ENCODE measurements at regions not wholly inside any gene's neighbourhood (a gene's known extent, or its start where the extent isn't known, plus 50 kb on each side); places are given as distances from the start of the nearest gene placed in this dataset.

DNA sequence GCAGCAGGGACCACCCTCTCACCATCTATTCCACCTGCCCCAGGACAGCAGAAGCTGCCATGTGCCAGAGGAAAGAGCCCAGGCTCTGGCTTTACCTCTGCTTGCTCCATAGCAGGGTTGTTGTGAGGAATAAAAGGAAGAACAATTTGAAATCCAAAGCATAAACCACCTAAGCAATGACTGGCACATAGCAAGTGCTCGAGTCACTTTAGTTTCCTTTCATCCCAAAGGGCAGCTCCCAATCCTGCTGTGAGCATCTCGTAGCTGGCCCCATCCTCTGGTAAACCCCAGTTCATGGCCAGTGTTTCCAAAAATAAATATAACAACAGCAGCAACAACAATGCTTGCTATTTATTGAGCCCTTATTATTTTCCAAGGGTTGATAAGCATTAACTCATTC is 923.5 kb downstream of the EPHA4 start:
- Histone ChIP-seq H3K4me1 (replicated peaks in 1 of 2) (peaks cover 0 to 6% of the 10 kb centered on the region in 2 donors), H3K4me3 (no peak overlapping the region), H3K27ac (no peak overlapping the region)
- in situ Hi-C loops (cut with MboI; ENCODE audit: low pct_unique_long_range_greater_than_20kb in 2 of 9, low sequenced_read_pairs in 9 of 9, unreplicated experiment in 9 of 9): no loop called here
- WGBS, 10 experiments: 0 to 100% (median 60%) methylated on average over 1 to 2 of the region's 2 CpGs; no CpG with 5 or more reads in 3 of the 10 experiments
- ATAC-seq (replicated peaks in 6 of 8): no peak

DNA sequence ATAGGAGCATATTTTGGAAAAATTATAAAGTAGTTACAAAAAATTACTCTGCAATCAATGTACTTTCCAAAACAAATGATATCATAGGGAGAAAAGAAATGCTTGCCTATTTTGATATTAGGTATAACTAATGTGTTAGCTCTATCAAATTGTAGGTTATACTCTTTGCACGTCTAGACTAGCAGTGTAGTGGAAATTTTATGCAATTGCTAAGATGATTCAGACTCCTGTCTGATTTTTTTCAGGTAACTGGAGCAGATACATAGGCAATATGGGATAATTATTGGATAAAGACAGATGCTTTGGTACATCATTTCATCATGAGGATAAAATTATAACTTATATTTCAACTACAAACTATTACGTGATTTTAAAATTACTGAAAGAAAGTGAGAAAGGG is 918.3 kb downstream of the EPHA4 start:
- WGBS, 10 experiments: 57 to 100% (median 79%) methylated on average over 1 to 2 of the region's 2 CpGs; no CpG with 5 or more reads in 1 of the 10 experiments
- ATAC-seq (replicated peaks in 6 of 8): no peak
- H3K4me3 ChIP-seq: no peak overlapping the region
- in situ Hi-C loops (cut with MboI; ENCODE audit: low pct_unique_long_range_greater_than_20kb in 2 of 9, low sequenced_read_pairs in 9 of 9, unreplicated experiment in 9 of 9): no loop called here
- H3K4me1 ChIP-seq (replicated peaks in 1 of 2): peaks cover 0 to 6% of the 10 kb centered on the region in 2 donors
- H3K27ac ChIP-seq: no peak overlapping the region

DNA sequence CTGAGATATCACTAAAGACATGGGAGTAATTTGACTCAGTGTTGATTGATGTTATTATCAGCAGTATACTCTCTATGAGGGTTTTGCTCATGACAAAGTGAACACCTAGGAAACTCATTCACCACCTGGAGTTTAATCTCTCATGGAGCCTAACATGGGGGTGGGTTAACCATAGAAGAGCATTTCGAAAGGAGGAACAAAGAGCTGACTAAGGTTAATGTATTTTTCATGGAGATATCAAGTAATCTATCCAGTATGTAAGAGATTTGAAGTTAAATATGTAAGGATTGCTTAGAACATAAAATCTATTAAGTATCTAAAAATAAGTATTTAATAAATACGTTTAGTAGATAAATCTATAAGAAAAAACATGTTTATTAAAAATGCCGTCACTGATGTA is 917.8 kb downstream of the EPHA4 start:
- in situ Hi-C loops (cut with MboI; ENCODE audit: low pct_unique_long_range_greater_than_20kb in 2 of 9, low sequenced_read_pairs in 9 of 9, unreplicated experiment in 9 of 9): no loop called here
- Histone ChIP-seq H3K27ac (no peak overlapping the region), H3K4me3 (no peak overlapping the region), H3K4me1 (replicated peaks in 1 of 2) (peaks cover 0 to 1% of the 10 kb centered on the region in 2 donors)
- WGBS, 10 experiments: 47 to 100% (median 81%) methylated on average over 2 to 3 of the region's 3 CpGs
- ATAC-seq (replicated peaks in 6 of 8): no peak

DNA sequence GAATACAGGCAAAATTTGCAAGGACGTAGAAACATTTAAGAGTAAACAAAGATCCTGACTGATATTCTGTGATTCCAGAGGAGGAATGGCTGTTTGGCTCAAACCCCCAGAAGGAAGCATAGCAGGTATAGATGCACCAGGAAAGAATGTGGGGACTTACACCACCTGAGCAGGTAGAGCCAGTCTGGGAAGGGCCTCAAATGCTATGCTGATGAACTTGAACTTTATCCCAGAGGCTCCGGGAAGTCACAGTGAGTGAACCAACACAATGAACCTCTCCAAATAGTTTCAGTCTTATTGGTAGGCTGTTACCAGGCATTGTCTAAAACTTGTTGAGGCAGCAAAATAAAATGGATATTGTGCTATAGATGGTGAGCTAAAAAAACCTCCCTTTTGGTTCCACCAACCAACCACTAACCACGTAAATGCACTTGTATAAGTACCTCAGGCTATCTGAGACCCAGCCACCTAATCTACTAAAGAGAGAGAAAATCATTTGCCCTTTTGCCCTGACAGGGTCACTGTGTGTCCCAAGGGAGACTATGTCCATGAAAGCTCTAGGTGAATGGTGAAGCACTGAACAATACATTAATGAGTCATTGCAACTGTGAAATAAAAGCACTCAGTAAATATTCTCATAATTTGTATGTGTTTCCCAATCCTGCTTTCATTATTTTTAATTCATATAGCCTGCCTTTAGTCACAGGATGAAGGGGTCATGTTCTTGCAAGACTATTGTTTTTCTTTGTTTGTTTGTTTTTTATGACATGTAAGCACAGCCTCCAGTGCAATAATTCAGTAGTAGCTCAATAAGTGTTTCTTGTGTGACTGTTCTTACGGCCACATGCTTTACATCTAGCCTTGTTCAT is 911.6 kb downstream of the EPHA4 start:
- Histone ChIP-seq H3K27ac (no peak overlapping the region), H3K4me1 (replicated peaks in 1 of 2) (no peaks in the 10 kb centered on the region), H3K4me3 (no peak overlapping the region)
- WGBS, 10 experiments: 0 to 75% (median 61%) methylated on average over 1 to 4 of the region's 4 CpGs
- in situ Hi-C loops (cut with MboI; ENCODE audit: low pct_unique_long_range_greater_than_20kb in 2 of 9, low sequenced_read_pairs in 9 of 9, unreplicated experiment in 9 of 9): no loop called here
- ATAC-seq (replicated peaks in 6 of 8): no peak

DNA sequence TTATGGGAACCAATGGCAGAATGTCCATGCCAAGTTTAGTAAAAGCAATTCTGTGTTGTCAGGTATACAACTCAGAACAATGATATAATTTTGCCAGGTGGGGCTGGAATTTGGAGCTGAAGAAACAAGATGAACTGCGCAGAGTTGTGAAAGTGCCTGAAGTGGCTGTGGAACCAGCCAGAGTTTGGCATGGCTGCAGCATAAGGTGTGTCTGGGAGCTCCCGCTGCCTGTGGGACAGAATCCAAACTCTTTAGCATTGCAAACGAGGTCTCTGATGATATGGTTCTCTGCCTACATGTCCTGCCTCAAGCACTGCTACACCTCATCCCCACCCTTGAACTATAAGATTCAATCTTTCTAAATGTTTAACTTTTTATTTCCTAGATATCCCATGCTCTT is 909.7 kb downstream of the EPHA4 start:
- H3K4me3 ChIP-seq: no peak overlapping the region
- H3K4me1 ChIP-seq (replicated peaks in 1 of 2): no peaks in the 10 kb centered on the region
- peak in 3 of 8 experiments; percentile 91 to 96 (median 96) for ATAC-seq (replicated peaks in 6 of 8)
- 0 to 87% (median 50%) methylated on average over 1 to 3 of the region's 3 CpGs; no CpG with 5 or more reads in 3 of the 10 experiments for WGBS, 10 experiments
- H3K27ac ChIP-seq: no peak overlapping the region
- in situ Hi-C loops (cut with MboI; ENCODE audit: low pct_unique_long_range_greater_than_20kb in 2 of 9, low sequenced_read_pairs in 9 of 9, unreplicated experiment in 9 of 9): no loop called here

DNA sequence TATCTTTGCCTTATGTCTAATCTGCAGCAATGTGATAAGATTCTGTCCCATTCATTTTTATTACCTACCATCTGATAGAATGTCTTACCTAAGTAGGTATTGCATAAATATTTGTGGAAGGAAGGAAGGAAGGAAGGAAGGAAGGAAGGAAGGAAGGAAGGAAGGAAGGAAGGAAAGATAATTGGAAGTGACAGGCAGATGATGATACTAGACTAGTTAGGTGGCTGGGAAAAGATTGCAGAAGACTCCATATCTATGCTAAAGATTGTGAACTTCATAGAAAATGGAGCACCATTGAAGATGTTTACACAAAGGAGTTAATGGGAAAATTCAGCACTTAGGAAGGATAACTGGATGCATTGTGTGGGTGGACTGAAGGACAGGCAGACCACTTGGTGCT is 909.0 kb downstream of the EPHA4 start:
- no peaks in the 10 kb centered on the region for H3K4me1 ChIP-seq (replicated peaks in 1 of 2)
- no peak for ATAC-seq (replicated peaks in 6 of 8)
- H3K27ac ChIP-seq: no peak overlapping the region
- no peak overlapping the region for H3K4me3 ChIP-seq
- in situ Hi-C loops (cut with MboI; ENCODE audit: low pct_unique_long_range_greater_than_20kb in 2 of 9, low sequenced_read_pairs in 9 of 9, unreplicated experiment in 9 of 9): no loop called here

DNA sequence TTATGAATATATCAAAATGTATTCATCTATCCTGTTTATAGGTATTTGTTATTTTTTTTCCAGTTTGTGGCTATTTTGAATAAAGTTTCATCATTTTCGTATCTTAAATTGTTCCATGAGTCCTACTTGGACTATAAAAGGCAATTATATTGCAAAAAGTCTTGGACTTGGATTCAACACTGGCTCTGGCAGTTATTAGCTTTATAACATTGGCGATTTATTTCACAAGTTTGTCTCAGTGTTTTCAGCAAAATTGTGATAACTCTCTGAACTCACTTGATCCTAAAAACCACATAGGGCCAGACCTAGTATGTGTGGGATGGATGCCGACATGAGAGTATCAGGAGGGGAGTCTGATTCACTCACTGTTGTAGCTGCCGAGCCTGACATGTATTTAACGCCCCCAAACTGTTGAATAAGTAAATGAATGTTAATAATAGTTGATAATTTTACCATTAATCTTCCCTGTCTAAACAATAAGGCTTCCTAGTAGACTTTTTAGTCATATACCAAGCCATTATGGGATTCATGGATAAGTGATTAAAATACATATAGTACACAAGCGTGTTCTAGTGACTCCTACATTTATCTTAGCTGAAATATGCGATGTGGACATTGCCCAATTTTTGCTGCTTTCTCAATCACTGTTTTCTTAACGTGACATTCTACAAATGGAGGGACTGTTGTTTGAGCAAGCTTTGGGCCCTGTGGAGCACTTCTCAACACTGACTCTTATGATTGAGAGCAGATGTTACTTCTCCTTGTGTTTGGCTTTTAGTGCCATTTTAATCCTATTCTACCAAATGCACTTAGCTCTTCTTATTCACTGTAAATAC is 907.6 kb downstream of the EPHA4 start:
- no peak overlapping the region for H3K4me3 ChIP-seq
- no peaks in the 10 kb centered on the region for H3K4me1 ChIP-seq (replicated peaks in 1 of 2)
- 6 to 98% (median 85%) methylated on average over 1 to 8 of the region's 8 CpGs for WGBS, 10 experiments
- no peak overlapping the region for H3K27ac ChIP-seq
- ATAC-seq (replicated peaks in 6 of 8): no peak
- in situ Hi-C loops (cut with MboI; ENCODE audit: low pct_unique_long_range_greater_than_20kb in 2 of 9, low sequenced_read_pairs in 9 of 9, unreplicated experiment in 9 of 9): no loop called here

DNA sequence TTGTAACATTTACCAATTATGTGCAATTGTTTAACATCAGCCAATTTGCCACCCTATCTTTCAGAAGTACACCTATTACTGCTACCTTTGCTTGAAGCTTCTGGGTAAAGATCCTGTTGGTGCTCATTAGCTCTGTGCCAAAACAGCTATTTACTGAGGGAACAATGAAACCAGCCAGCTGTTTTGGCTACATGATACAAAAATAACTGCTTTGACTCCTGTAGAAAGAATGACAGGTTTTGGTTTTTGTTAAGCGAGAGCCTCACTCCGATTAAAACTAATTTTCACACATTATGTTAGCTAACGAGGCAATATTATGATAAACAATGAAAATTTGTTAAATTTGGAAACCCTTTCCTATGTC is 907.0 kb downstream of the EPHA4 start:
- H3K4me1 ChIP-seq (replicated peaks in 1 of 2): no peaks in the 10 kb centered on the region
- WGBS, 10 experiments: 62 to 100% (median 86%) methylated on average over 2 to 3 of the region's 3 CpGs
- no peak overlapping the region for H3K4me3 ChIP-seq
- ATAC-seq (replicated peaks in 6 of 8): no peak
- in situ Hi-C loops (cut with MboI; ENCODE audit: low pct_unique_long_range_greater_than_20kb in 2 of 9, low sequenced_read_pairs in 9 of 9, unreplicated experiment in 9 of 9): no loop called here
- no peak overlapping the region for H3K27ac ChIP-seq

DNA sequence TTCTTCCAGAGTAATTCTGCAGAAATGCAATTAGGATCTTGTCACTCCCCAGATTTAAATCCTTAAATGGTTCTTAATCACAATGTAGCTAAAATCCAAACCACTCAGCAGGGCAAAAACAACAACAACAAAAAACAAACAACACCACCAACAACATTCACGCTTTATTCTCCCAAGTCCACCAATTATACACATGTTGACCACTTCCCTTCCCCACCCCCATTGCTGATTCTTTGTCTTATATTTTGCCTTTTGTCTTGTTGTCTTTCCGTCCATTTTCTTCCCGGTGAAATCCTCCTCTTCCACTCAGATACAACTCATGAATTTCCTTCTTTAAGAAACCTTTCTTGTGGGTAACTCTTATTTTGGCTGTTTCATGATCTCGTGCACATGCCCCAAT is 902.8 kb downstream of the EPHA4 start:
- 18 to 100% (median 70%) methylated on average over 2 to 4 of the region's 4 CpGs for WGBS, 10 experiments
- ATAC-seq (replicated peaks in 6 of 8): no peak
- in situ Hi-C loops (cut with MboI; ENCODE audit: low pct_unique_long_range_greater_than_20kb in 2 of 9, low sequenced_read_pairs in 9 of 9, unreplicated experiment in 9 of 9): no loop called here
- Histone ChIP-seq H3K27ac (no peak overlapping the region), H3K4me1 (replicated peaks in 1 of 2) (no peaks in the 10 kb centered on the region), H3K4me3 (no peak overlapping the region)

DNA sequence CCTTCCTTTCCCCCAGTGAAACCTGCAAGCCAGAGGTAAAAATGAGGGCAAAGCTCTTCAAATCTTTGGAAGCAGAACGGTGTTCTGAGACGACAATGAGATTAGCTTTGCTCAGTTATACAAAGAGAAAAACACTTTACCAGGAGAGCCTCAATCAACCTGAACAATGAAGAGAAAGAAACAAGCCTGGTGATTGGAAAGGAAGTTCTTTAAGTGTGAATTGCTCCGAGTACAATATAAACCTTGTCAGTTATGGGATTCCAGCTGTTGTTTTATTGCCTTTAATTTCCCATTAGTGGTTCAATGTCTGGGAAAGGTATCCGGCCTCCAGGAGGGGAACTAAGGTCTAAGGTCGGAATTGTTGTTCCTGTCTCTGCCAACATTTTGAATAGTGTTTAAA is 901.6 kb downstream of the EPHA4 start:
- WGBS, 10 experiments: 18 to 69% (median 36%) methylated on average over 1 to 5 of the region's 5 CpGs
- no peaks in the 10 kb centered on the region for H3K4me1 ChIP-seq (replicated peaks in 1 of 2)
- H3K4me3 ChIP-seq: no peak overlapping the region
- no peak overlapping the region for H3K27ac ChIP-seq
- no peak for ATAC-seq (replicated peaks in 6 of 8)
- in situ Hi-C loops (cut with MboI; ENCODE audit: low pct_unique_long_range_greater_than_20kb in 2 of 9, low sequenced_read_pairs in 9 of 9, unreplicated experiment in 9 of 9): no loop called here

DNA sequence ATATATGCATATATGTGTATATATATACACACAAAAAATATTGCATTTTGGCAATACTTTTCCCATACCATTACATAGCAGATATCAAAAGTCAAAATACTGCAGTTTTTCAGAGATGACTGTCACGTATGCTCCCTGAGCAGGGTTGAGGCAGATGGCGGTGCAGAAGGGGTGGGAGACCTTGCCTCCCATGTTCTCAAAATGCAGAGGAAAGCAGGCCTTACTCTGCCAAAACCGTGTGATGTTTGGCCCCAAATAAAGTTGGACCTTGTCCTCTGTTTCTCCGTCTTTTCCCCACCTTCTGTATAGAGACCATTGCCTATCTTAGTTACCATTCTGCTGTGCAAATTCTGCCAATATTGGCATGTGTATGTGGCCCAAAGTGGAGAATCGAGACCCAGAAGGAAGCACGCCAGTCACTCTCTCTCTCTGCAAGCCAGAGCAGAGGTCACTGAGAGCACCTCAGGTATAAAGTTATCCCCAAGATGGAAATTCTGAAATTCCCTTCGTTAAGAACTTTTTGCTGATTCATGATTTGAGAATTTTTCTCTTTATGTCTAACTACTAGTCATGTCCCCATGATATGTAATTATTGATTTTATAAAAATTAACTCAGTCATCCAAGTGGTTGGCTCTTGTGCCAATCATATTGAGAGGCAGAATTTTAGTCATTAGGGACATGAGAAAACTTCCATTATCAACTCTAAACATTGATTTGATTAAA is 898.8 kb downstream of the EPHA4 start:
- in situ Hi-C loops (cut with MboI; ENCODE audit: low pct_unique_long_range_greater_than_20kb in 2 of 9, low sequenced_read_pairs in 9 of 9, unreplicated experiment in 9 of 9): no loop called here
- no peak overlapping the region for H3K27ac ChIP-seq
- H3K4me1 ChIP-seq (replicated peaks in 1 of 2): no peaks in the 10 kb centered on the region
- ATAC-seq (replicated peaks in 6 of 8): no peak
- no peak overlapping the region for H3K4me3 ChIP-seq
- WGBS, 10 experiments: 26 to 94% (median 77%) methylated on average over 2 to 6 of the region's 7 CpGs

DNA sequence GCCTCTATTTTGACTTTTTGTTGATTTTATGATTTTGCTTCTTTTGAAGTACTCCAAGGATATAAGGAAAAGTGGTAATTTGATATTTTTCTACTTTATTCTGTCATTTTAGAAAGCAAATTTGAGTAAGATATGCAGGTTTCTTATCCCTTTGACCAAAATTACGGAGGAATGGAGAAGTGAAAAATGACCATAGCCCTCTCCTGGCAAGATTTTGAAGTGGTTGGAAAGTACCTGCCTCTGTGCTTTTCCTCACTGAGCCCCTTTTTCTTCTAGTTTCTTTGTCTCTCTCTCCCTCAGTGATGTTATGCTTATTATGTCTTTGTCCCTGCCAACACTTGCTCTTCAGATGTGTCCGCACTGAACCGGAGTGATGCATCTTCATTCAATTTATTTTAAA is 898.1 kb downstream of the EPHA4 start:
- in situ Hi-C loops (cut with MboI; ENCODE audit: low pct_unique_long_range_greater_than_20kb in 2 of 9, low sequenced_read_pairs in 9 of 9, unreplicated experiment in 9 of 9): no loop called here

DNA sequence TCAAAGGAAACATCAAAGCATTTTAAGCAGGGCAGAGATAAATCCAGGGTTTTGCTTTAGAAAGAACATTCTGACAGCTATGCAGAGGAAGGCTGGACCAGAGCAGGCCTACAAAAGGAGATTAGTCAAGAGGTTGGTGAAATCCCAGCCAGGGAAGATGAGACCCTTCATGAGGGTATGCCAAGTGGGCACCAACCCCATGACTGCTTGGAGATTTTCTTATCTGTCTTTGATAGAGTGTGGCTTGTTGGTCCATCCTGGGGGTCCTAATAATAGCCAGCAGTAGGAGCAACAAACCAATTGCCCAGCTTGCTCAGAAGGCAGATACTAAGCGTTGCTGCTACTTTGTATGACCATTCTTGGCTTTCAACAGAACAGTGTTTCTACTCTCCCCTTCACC is 895.4 kb downstream of the EPHA4 start:
- 50 to 100% (median 90%) methylated on average over 1 of the region's 1 CpG; no CpG with 5 or more reads in 3 of the 10 experiments for WGBS, 10 experiments
- no peak overlapping the region for H3K4me3 ChIP-seq
- ATAC-seq (replicated peaks in 6 of 8): no peak
- H3K27ac ChIP-seq: no peak overlapping the region
- H3K4me1 ChIP-seq (replicated peaks in 1 of 2): no peaks in the 10 kb centered on the region
- in situ Hi-C loops (cut with MboI; ENCODE audit: low pct_unique_long_range_greater_than_20kb in 2 of 9, low sequenced_read_pairs in 9 of 9, unreplicated experiment in 9 of 9): loop anchor here in 5 of 9 experiments (25.0 kb wide), 2 partner anchors 436 to 886 kb away; partner anchors contain the start of gene EPHA4 (in 5 of the 5)

More for the DNA sequence above, 898.1 kb downstream of the EPHA4 start:
- Histone ChIP-seq H3K27ac (no peak overlapping the region), H3K4me3 (no peak overlapping the region), H3K4me1 (replicated peaks in 1 of 2) (no peaks in the 10 kb centered on the region)
- ATAC-seq (replicated peaks in 6 of 8): no peak
- WGBS, 10 experiments: 37 to 100% (median 79%) methylated on average over 1 to 3 of the region's 3 CpGs; no CpG with 5 or more reads in 2 of the 10 experiments

All from motor neuron (in vitro differentiated cells).